Left hindlimb (tissue), 1 donor: ENCODE measurements at regions not wholly inside any gene's neighbourhood (a gene's known extent, or its start where the extent isn't known, plus 50 kb on each side); places are given as distances from the start of the nearest gene placed in this dataset.

Experiments
- DNase-seq: peaks from one replicate; pipeline ENCODE4 v3.0.0-alpha.2; 2018

DNA sequence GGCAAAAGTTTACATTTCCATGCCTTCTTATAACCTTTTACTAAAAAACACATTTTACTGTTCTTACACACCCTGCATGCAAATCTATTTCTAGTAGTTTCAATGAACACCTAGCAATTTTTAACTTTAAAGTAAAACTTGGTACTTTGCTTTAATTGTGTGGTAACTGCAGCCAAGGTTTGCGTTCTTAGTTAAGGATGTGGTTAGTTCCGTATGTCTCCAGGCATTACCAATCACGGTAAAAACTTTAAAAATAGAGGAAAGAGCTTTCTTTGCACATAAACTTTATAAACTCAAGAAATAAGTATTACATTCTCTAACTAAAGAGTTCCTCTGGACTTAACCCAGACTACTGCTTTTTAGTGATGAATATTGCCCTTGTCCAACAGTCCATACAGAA is 795.2 kb downstream of the SLC16A7 start:
- DNase-seq: no peak

DNA sequence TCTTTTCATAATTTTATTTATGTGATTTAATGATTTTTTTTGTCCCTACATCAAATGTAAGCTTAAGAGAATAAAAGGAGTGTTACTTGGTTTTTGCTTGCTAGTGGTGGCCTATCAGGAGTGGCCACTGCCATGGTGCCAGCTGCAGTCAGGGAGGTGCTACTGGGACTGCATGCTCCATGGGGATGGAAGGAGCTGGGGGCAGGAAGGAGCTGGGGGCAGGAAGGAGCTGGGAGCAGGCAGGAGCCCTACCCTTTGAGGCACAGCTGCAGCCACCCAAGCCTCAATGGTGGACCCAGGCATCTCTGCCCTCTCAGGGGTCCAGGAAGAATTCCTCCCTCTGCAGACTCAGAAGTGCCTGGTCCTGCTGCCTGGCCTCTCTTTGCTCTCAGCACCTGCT is 796.0 kb downstream of the SLC16A7 start:
- DNase-seq: no peak

DNA sequence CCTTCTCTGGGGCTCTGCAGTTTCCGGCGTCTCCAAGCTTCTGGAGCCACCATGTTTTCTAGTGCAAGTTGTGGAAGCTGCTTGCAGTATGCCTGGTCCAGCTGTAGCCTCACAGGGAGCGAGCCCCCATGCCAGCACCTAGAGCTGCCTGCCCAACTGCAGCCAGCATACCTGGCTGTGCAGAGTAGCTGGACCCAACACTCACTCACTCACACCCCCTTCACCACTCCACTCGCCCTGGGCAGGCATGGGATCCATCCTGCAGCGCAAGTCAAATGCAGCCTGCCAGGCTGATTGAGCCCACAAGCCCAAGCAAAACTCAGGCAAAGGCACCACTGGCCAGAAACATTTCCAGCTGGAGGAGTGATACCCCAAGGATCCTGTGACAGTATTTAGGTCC is 797.3 kb downstream of the SLC16A7 start:
- DNase-seq: no peak

DNA sequence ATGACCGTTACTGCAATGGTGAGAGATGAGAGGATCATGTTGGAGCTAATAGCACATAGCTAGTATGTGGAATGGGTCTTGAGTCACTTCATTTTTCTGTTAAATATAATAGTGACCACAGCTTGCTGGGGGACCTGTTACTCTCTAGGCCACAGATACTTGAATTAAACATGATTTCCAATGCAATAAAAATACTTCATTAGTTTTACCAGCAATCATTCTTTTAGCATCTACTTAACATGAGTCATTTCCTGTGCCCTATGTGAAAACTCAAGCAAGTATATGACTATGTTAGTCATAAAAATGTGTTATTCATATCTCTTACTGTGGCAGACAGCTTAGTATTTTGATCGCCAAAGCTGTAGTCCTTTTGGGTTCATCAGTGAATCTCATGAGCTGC is 798.8 kb downstream of the SLC16A7 start:
- DNase-seq: no peak

DNA sequence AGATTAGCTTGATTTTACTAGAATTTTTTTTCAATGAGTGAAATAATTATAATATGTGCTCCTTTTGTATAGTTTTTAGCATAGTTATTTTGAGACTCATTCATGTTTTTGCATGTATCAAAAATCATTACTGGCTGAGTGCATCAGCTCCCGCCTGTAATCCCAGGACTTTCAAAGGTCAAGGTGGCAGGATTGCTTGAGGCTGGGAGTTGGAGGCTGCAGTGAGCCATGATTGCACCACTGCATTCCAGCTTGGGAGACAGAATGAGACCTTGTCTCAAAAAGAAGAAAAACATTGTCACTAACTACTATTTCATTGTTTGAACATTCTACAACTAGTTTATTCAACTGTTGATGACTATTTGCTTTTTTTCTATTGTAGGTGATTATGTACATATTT is 802.7 kb downstream of the SLC16A7 start:
- no peak for DNase-seq

DNA sequence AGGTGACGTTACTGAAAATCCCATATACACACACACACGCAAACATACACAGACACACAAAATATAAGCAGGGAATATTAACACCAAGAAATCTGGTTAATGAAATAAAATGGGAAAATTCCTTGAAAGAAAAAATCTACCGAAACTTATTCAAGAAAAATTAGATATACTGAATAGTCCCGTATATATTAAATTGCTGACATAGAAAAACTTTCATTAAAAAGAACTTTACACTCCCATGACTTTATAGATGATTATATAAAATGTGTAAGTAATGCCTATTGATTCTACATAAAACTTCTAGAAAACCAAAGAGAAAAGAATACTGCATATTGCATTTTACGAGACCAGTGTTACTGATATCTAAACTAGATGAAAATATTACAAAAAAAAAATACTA is 803.2 kb downstream of the SLC16A7 start:
- DNase-seq: no peak

DNA sequence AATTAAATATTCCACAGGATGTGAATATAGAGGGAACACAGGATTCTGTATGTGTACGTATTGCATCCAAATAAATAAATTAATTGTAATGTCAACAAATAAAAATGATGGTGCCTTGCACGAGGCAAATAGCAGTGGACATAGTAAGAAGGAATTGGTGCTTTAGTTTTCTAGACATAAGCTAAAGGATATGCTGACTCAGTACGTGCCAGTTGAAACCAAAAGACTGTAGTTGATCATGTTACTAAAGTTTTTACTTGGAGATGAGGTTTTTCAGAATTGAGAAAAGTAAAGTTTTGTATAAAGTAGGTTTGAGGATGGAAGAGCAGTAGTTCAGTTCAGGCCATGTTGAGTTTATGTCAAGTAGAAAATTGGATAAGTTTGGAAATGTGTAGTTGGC is 807.2 kb downstream of the SLC16A7 start:
- no peak for DNase-seq

DNA sequence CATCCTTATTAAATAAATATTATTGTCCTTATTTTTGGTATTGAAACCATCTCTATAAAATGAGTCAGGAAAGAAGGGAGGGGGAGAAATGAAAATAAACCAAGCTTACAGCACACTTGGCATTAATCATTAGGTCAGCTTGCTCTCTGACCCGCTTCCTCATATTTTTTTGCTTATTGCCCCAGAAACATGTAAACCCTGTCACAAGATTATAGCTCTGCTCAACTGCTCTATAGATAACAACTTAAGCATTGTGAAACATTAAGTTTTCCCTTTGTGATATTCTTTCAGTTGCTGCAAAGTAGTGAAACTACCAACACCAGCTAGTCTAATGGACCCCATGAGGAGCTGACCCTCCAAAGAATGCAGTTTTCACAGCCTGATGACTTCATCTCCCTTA is 819.5 kb downstream of the SLC16A7 start:
- DNase-seq: no peak

DNA sequence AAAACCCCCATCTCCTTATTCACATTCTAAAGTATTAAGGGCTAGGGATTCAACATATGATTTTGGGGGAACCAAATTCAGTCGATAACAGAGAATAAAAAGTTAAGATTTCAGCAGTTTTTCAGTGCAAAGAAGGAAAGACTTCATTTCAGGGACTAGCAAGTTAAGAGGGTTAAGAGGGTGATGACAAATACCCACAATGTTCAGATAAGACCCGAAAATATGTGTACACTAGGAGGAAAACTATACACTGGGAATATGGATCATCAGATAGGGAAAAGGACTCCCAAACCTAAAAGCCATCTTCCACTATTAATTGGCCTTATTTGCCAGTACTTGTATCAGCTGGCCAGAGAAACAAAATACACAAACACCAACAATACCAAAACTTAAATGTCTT is 824.2 kb downstream of the SLC16A7 start:
- no peak for DNase-seq

DNA sequence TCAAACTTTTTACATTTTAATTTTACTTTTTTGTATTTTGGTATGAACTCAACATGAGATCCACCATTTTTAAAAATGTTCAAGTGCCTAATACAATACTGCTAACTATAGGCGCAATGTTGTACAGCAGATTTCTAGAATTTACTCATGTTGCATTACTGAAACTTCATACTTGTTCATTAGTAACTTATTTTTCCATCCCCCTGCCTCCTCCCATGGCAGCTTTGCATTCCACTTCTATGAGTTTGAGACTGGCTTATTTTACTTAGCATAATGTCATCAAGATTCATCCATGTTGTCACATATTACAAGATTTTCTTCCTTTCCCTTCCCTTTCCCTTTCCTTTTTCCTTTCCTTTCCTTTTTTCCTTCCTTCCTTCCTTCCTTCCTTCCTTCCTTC is 825.9 kb downstream of the SLC16A7 start:
- no peak for DNase-seq

DNA sequence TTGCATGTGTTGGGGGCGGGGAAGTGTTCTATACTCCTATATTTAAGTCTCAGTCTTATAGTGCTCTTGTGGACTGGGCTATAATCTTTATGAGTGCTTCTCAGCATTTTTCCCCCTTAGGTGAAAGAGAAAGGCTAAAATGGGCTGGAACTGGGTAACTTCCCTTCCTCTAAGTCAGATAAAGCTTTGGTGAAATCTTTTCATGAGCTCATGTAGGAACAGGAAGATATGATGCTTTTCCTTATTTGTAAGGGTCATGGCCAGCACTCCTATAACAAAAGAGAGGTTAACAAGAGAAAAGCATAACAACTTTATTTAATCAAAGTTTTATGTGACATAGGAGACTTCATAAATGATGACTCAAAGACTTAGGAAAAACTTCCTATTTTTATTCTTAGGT is 841.5 kb downstream of the SLC16A7 start:
- DNase-seq: no peak

DNA sequence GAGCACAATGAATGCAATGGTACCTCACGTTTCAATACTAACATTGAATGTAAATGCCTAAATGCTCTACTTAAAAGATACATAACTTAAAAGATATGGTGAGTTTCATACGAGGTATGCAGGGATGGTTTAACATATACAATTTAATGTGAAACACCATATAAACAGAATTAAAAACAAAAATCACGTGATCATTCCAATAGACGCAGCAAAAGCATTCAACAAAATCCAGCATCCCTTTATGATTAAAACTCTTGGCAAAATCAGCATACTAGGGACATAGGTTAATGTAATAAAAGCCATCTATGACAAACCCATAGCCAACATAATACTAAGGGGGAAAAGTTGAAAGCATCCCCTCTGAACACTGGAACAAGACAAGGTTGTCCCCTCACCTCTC is 845.7 kb downstream of the SLC16A7 start:
- no peak for DNase-seq

DNA sequence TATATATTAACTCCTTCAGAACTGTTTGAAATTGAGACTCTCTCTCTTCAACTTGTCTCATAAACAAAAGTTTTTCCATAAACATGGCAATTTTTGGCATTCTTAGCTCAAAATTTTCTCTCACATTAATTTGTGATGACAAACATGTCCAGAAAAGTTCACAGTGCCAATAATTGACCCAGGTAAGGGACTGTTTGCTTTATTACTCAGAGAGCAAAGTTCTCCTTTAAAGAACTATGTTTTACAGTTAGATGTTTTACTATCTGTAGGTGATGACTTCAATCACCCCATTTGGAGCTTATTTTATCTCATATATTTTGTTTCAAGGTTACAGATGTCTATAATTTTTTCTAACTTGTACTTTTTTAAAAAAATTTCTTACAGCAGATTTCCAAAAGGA is 855.6 kb downstream of the SLC16A7 start:
- no peak for DNase-seq

DNA sequence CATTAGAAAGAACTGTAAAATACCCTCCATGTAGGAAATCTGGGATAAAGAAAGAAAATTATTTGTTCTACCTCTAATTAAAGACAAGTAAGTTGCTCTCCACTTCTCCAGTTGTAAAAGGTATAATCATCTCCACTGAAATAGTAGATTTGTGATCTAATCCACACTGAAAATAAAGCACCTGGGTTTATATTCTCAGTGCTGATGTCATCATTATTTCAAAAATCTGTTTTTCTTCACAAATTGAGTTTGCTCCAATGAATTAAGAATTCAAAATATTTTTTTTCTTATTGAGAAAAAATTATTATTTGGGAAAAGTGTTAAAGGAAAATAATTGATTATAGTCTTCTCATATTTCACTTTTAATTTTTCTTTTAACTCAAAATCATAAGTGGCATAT is 869.2 kb downstream of the SLC16A7 start:
- DNase-seq: no peak

DNA sequence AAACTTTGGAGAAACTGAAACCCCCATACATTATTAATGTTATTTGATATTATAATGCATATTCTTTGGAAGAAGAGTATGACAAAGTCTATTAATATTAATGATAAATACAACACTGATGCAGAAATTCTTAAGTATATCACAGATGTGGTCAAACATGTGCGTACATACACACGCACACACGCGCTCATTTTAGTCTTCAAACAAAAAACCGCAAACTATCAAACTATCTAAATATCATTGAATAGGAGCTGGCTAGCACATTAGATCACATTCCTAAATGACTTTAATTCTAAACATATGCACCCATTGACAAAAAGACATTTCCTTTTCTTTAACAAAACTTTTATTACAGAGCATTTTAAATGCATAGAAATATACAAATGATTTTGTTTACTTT is 872.7 kb downstream of the SLC16A7 start:
- DNase-seq: no peak

DNA sequence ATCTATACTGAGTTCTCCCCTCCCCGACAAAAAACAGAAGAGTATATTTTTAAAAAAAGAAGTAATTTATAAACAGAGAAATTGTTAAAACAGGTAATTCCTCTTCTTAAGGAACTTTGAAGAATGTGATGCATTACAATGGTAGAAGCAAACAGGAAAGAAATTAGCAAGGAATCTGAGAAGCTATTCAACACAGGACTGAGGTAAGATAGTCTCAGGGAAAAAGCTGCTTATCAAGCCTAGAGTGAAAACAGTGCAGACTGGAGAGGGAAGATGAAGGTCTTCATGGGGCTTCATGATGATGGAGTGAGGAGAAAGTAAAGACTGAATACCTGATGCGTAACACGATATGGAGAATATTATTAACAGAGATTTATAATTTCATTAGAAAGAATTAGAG is 880.0 kb downstream of the SLC16A7 start:
- DNase-seq: no peak

DNA sequence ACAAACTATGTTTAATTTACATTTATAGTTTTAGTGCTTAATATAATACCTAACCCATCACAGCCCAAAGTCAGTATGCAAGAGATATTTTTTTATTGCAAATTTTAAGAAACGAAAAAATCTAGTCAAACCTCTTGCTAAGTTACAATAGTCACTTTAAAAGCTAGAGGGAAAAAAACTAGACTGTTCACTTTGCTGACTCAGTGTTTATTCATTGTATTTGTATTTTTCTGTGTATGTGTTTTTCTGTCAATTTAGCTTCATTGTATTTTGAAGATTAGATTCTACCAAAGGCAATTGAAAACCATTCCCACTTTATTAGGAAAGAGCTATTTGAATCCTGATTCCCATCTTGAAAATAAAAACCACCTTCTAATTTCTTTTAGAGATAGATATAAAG is 891.5 kb downstream of the SLC16A7 start:
- no peak for DNase-seq

DNA sequence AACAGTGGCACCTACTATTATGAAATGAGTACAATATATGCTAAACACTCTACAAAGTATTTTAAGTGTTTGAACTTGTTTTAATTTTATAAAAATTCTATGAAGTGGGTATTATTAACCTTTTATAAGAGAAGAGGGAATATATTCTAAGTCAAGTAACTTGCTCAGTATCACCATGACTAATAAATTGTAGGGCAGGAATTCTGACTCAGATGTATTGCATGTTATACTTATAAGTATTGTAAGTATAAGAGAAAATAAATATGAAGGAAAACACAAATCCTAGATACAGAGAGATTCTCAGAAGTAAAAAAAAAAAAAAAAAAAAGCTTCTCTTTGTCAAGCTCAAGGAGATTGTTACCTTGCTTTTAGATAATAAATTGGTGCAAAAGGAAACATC is 893.2 kb downstream of the SLC16A7 start:
- DNase-seq: no peak

DNA sequence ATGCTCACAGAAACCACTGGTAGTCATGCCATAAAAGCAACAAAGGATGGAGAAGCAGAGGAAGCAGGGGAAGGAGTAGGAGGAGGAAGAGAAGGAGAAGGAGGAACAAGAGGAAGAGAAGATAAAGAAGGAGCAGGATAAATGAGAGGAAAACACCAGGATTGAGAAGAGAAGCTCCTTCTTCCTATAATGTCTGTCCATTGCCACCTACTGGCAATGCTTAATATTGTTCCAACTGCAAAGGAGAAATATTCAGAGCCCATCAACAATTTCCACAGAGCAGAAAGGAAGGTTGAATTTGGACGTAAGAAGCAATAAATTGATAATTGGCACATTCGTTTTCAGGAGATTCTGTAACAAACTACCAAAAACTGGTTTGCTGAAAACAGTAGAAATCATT is 898.4 kb downstream of the SLC16A7 start:
- no peak for DNase-seq

DNA sequence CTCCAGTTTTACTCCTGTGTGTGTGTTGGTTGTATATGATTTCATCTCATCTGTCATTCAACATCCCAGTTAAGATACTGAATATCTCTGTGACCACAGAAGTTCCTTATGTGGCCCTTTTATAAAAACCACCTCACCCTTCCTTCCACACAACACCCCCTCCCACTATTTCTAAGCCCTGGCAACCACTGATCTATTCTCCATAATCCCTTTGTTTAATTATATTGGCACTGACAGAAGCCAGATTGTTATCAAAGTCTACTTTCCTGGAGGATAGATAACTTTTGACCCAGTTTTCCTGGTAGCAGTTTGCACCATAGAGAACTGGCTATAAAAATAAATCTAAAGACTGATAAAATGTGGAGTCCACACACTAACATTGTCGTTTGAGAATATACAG is 902.8 kb downstream of the SLC16A7 start:
- DNase-seq: no peak

DNA sequence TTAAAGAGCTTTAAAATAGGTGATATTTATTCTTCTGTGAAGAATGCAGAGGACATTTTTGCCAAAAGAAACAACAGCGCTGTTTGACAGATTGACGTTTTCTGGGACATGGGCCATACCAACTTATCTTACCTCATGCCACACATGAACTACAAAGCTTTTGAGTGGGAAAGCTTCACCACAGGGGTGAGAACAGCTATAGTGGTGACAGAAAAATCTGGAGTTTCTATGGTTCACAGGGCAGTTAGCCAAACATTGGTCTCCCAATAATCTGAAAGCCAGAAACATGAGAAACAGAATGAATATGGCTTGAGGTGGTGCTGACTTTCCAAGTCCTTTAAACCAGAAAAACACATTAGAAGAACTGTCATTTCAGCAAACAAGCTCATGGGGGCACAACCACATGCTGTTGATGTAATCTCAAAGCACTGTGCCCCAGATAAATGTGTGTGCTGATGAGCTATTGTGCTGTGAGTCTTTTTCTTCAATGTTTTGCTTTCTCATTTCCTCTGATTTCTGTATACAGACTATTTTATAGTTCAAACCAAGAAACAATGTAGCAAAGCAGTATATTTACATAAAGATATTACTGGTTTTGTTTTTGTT is 905.4 kb downstream of the SLC16A7 start:
- DNase-seq: no peak

DNA sequence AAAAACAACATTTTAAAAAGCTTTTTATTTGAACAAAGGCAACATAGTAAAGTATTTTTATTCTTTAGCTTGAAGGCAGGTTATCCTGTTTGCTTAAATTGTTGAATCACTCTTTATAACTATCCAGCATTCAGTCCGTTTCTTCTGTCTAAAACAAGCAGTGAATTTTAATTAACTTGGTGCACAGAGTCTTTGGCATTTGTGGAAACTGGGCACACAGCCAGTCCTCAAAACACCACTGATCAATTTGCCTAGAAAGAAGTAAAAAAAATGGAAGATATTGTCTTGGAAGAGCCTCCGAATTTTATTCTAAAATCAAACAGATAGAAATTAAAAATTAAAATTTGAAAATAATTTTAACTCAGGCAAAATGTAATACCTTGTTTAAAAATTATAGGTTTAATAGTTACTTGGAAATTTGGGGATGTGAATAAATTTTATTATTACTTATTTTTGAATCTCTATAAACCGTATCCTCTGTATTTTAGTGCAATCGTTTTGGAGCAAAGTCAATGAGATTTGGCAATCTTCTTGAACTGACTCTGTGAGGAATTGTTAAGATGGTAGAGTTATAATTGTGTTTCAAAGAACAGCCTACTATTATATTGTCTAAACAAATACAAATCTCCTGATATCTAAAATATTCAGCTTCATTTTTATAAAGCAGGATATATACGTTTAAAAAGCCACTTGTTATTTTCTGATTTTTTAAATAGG is 927.0 kb downstream of the SLC16A7 start:
- no peak for DNase-seq

DNA sequence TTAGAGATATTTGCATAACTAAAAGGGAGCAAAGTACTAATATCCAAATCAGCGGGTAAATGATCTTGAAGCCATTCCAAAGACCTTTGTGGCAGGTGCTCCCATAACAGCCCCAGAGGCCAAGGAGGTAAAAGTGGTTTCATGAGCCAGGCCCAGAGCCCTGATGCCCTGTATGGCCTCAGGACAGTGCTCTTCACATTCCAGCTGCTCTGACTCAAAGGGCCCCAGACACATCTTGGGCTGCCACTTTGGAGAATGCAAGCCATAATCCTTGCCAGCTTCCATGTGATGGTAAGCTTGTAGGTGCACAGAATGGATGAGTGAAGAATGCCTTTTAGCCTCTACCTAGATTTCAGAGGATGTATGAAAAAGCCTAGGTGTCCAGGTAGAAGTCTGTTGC is 933.4 kb downstream of the SLC16A7 start:
- DNase-seq: no peak

DNA sequence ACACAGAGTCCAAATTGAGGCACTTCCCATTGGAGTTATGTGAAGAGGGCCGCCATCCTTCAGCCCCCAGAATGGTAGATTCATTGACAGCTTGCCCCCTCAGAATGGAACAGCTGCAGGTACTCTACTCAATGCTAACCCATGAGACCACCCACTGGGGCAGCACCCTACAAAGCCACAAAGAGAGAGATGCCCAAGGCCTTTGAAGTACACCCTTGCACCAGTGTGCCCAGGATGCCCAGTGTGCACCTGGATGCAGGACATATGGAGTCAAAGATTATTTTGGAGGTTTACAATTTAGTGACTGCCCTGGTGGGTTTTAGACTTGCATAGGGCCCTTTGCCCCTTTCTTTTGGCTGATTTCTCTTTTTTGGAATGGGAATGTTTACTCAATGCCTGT is 933.9 kb downstream of the SLC16A7 start:
- DNase-seq: no peak

DNA sequence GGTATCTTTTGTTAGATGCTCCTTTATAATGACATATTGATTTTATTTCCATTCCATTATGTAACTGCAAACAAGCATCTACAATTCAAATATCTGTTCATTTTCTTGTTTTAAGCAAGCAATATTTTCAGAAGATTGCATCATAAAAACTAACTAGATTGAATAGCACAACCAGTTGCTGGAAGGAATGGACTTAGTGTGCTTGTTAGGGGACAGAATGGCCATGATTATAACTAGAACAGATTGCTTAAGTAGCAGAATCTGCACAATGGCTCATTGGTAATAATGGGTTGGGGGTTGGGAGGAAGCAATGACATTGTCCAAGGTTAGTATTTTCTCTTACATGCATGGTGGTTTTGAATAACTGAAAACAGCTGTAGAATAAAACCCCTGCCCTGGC is 939.5 kb downstream of the SLC16A7 start:
- DNase-seq: no peak
